SK-N-MC (cell line): ENCODE measurements at regions not wholly inside any gene's neighbourhood (a gene's known extent, or its start where the extent isn't known, plus 50 kb on each side); places are given as distances from the start of the nearest gene placed in this dataset.
A peak's percentile ranks its signal among the peaks of the same experiment; 100 is the strongest.

ENCODE experiments used
- DNase-seq: peaks from one replicate; pipeline ENCODE4 v3.0.0-alpha.2; 2011; ENCODE audit warnings: low read depth, low spot score
- H3K27ac ChIP-seq: fragments of 200-600 bp; sonication (generic); 2 replicates; pipeline ENCODE4 v1.5.1; 2016; ENCODE audit warnings: mixed run types
- H3K36me3 ChIP-seq: fragments of 200-600 bp; sonication (generic); 2 replicates; pipeline ENCODE4 v1.6.1; 2017; ENCODE audit warnings: antibody characterized with exemption, low read length, mixed read lengths; ENCODE audit not compliant: insufficient read depth
- H3K4me3 ChIP-seq: fragments of 200-600 bp; sonication (generic); 2 replicates; pipeline ENCODE4 v1.5.1; 2016
- H3K9ac ChIP-seq: fragments of 200-600 bp; sonication (generic); 2 replicates; pipeline ENCODE4 v1.8.0; 2017; ENCODE audit warnings: mixed run types, mixed read lengths; ENCODE audit not compliant: insufficient read length
- H3K9me3 ChIP-seq: fragments of 200-600 bp; sonication (generic); 2 replicates; pipeline ENCODE4 v1.6.1; 2017; ENCODE audit warnings: low read depth, mild to moderate bottlenecking, antibody characterized with exemption, low read length, moderate library complexity, mixed read lengths
- EZH2 ChIP-seq: fragments of 200-600 bp; sonication (generic); IDR thresholded peaks from one replicate; pipeline ENCODE4 v1.6.1; 2017; ENCODE audit warnings: antibody characterized with exemption
- FOXP2 ChIP-seq: optimal IDR thresholded peaks from 2 replicates; pipeline ENCODE3; 2011; ENCODE audit warnings: mild to moderate bottlenecking, moderate library complexity; ENCODE audit not compliant: insufficient read depth; ENCODE audit errors: extremely low read length, control extremely low read depth
- POLR2AphosphoS5 ChIP-seq: IDR thresholded peaks from 2 replicates; pipeline ENCODE4 v1.6.1; 2012; ENCODE audit warnings: mild to moderate bottlenecking, low read depth, low read length, borderline replicate concordance

DNA sequence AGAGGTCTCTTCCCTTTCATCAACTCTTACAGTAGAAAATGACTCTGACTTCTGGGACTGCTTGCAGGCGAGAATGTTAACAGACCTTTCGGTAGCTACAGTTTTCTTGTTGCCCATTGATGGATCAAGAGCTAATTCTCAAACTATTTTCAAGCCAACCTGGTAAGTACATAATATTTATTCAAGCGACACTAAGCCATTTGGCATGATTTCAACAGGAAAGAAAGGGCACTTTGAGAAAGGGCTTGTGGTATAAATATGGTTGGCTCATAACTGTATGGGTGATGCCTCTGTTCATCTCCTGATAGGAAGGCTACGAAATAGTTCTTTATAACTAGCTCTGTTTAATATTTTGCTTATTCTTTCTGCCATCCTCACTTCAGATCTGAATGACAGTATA is 196.2 kb upstream of the CNTN4 start:
- TF ChIP-seq POLR2AphosphoS5: 0 out of 2 replicates have a peak, but pooled peaks have one; percentile 28
- TF ChIP-seq FOXP2: no peak
- Histone ChIP-seq H3K9ac (no peak overlapping the region), H3K27ac (peak overlapping the region; percentile 70), H3K36me3 (no peaks in the 10 kb centered on the region), H3K9me3 (no peaks in the 10 kb centered on the region), H3K4me3 (no peak overlapping the region)
- DNase-seq: peak; percentile 48

DNA sequence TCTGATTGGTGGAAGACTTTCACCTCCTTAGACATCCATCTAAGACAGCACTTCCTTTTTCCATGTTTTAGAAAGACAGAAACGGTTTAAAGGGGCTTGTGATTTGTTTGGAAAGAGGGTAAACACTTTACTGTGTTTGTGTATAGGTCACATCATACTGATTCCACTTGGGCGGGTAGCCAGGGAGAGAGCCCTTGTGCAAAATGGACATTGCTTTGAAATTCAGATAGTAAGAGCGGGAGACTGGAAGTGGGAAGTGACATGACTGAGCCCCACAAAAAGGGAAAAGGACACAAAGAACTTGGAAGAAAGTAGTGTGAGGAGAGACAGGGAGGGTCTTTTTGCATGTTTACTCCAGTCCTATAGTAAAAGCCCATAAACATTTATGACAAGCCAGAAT is 195.6 kb upstream of the CNTN4 start:
- Histone ChIP-seq H3K4me3 (no peak overlapping the region), H3K9me3 (no peaks in the 10 kb centered on the region), H3K9ac (no peak overlapping the region), H3K36me3 (no peaks in the 10 kb centered on the region), H3K27ac (peak overlapping the region; percentile 70; the same call in 1 of the 2 replicates)
- no peak for DNase-seq
- no peak for TF ChIP-seq EZH2
- TF ChIP-seq FOXP2: no peak
- TF ChIP-seq POLR2AphosphoS5: no peak

DNA sequence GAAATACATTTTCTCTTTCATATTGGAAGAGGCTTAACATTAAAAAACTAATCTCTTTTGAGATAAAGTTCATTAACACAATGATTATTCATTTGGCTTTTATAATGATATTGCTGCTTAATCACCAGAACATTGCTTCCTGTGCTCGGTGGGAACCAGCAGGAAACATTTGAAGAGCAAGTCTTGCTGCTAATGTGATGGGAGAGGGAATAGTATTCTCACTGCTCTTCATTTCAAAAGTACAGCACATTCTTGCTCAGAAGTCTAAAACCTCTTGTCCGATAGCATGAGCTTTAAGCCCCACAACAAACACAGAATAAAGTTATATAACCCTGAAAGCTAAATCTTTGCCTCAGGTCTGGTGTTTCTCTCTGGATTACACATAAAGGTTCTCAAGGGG is 190.8 kb upstream of the CNTN4 start:
- Histone ChIP-seq H3K9ac (no peak overlapping the region), H3K4me3 (no peak overlapping the region), H3K9me3 (no peaks in the 10 kb centered on the region), H3K27ac (no peak overlapping the region), H3K36me3 (no peaks in the 10 kb centered on the region)
- 0 out of 2 replicates have a peak, but pooled peaks have one; percentile 12 for TF ChIP-seq POLR2AphosphoS5
- no peak for TF ChIP-seq FOXP2
- peak; percentile 24 for DNase-seq

DNA sequence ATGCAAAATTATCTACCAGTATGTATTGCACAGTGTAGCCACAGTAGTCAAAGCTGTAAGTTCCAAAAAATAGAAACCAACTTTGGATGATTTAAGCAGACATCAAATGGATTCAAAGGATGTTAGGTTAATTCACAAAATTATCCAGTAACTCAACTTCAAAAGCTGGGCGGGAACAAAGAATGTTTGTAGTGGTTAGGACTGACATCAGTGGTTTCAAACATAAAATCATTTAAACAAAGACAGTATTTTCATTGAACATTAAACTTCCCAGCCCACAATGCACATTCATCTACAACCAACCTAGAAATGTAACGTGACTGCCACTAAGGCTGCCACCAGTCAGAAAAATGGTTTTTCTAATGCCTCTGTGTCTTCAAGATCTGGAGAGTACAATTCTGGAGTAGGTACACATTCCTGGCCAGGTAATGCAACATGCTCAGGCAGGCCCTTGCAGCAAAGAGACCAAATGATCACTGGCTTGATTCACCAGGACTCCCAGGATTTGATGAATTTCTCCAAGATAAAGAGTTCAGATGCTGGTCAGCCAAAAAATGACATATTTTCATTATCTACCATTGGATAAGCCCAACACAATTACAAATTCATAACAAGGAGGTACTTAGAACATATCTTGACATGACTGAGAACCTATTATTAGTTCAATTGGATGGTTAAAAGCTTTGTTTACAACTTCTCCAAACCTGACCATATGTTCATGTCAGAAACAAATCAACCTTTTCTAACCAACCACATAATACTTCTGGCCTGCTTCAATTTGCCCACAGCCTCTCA is 189.8 kb upstream of the CNTN4 start:
- Histone ChIP-seq H3K36me3 (no peaks in the 10 kb centered on the region), H3K9me3 (no peaks in the 10 kb centered on the region), H3K4me3 (no peak overlapping the region), H3K27ac (no peak overlapping the region), H3K9ac (no peak overlapping the region)
- TF ChIP-seq EZH2 (no peak), FOXP2 (no peak), POLR2AphosphoS5 (no peak)
- no peak for DNase-seq

DNA sequence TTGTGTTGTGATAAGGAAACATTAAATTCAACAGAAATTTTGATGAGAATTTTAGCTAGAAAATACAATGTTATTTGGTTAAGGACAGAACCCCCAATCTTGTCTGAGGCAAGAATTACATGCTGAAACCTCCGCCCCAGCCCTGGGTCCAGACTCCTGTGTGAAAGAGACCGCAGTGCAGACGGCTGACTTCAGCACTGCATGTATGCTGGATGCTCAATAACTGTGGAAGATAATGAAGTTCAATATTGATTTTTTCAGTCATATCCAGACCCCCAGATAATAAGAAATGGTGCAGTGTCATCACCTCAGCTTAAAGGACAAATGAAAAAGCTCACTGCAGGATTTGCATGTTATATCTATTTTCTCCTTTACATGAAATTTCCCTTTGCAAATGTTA is 188.3 kb upstream of the CNTN4 start:
- no peak for DNase-seq
- Histone ChIP-seq H3K9me3 (no peaks in the 10 kb centered on the region), H3K36me3 (no peaks in the 10 kb centered on the region), H3K4me3 (no peak overlapping the region), H3K27ac (no peak overlapping the region), H3K9ac (no peak overlapping the region)
- TF ChIP-seq FOXP2: no peak
- no peak for TF ChIP-seq POLR2AphosphoS5
- no peak for TF ChIP-seq EZH2

DNA sequence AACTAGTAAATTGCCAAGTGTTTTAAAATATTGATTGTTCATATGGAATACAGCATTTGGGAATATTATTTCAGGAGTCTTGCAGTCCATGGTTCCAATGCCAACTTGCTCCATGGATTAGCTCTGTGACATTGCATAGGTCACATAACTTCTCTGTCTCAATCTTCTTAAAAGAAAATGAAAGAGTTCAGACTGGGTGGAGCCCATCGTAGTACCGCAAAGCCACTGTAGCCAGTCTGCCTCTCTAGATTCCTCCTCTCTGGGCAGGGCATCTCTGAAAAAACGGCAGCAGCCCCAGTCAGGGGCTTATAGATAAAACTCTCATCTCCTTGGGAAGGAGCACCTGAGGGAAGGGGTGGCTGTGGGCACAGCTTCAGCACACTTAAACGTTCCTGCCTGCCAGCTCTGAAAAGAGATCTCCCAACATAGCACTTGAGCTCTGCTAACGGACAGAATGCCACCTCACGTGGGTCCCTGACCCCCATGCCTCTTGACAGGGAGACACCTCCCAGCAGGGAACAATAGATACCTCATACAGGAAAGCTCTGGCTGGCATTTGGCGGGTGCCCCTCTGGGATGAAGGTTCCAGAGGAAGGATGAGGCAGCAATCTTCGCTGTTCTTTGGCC is 168.8 kb upstream of the CNTN4 start:
- H3K4me3 ChIP-seq: no peak overlapping the region
- no peak for TF ChIP-seq FOXP2
- no peak for TF ChIP-seq EZH2
- TF ChIP-seq POLR2AphosphoS5: no peak
- no peak overlapping the region for H3K27ac ChIP-seq
- no peak overlapping the region for H3K9ac ChIP-seq
- H3K9me3 ChIP-seq: no peaks in the 10 kb centered on the region
- H3K36me3 ChIP-seq: no peaks in the 10 kb centered on the region
- no peak for DNase-seq

DNA sequence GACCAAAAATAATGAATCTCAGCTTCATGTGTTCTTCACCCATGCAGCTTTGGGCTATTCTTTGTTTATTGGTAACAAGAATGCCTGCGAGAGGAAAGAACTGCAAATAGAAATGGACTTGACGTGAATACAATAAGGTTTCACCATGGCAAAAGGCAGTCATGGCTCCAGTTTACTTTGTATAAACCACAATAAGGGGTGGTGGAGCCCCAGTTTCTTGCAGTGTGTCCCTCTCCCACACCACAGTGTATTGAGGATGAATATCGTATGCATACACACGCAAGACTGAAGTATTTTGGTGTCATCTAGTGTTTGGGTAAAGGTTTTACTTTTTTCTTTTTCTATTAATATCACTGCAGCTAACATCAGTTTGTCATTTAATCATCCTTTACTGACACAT is 159.7 kb upstream of the CNTN4 start:
- Histone ChIP-seq H3K36me3 (no peaks in the 10 kb centered on the region), H3K9ac (no peak overlapping the region), H3K9me3 (no peaks in the 10 kb centered on the region), H3K4me3 (no peak overlapping the region), H3K27ac (no peak overlapping the region)
- no peak for DNase-seq
- TF ChIP-seq POLR2AphosphoS5: no peak
- TF ChIP-seq EZH2: no peak
- TF ChIP-seq FOXP2: no peak

DNA sequence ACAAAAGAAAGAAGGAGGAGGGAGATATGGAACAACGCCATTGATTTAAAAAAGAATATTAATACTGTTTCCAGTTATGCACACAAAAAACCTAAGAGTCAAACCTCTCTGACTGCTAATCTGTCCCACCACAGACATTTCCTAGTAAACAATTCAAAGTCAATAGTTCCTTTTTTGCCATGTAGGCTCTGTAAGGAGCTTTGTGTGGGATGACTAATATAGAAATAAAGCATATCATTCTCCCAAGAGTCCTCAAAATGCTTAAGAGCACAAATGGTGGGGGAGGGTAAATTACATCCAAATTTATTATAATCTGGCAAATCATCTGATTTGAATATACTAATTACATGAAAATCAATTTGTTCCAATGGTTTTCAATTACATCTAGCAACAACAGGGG is 155.9 kb upstream of the CNTN4 start:
- Histone ChIP-seq H3K9me3 (no peaks in the 10 kb centered on the region), H3K9ac (no peak overlapping the region), H3K4me3 (no peak overlapping the region), H3K36me3 (no peaks in the 10 kb centered on the region), H3K27ac (no peak overlapping the region)
- DNase-seq: no peak
- no peak for TF ChIP-seq EZH2
- no peak for TF ChIP-seq FOXP2
- no peak for TF ChIP-seq POLR2AphosphoS5

DNA sequence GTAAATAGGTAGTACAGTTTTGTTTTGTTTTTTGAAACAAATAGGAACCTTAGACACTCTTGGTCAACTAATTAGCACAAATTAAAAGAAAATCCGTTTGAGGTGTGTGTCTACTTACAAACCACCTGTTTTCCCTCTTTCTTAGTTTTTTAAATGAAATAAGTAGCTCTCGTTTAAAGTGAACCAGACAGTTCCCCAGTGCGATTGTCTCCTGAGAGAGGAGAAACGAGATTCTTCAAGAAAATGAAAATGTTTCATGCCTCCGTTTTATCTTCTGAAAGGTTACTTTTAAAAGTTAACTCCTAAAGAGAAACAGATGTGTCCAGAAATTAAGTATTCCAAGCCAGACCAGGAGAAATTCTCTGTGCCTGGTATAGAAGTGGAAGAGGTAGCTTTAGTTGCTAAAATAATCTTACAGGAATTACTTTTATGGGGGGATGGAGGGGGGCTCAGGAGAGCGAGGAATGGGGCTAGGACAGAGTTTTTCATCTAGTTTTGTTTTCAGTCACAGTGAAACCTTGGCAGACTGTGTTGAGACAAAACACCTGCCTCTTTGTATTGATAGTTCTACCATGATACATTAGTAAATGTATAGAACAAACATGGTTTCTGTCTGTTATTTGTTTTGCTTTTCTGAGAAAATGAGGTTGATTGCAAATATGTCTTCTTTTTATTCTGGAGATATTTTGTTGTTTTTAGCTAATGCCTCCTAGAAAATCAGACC is 155.1 kb upstream of the CNTN4 start:
- Histone ChIP-seq H3K9ac (no peak overlapping the region), H3K4me3 (no peak overlapping the region), H3K27ac (no peak overlapping the region), H3K9me3 (no peaks in the 10 kb centered on the region), H3K36me3 (no peaks in the 10 kb centered on the region)
- no peak for DNase-seq
- TF ChIP-seq EZH2: no peak
- TF ChIP-seq FOXP2: no peak
- no peak for TF ChIP-seq POLR2AphosphoS5
